PC-3 (cell line): ENCODE measurements at regions not wholly inside any gene's neighbourhood (a gene's known extent, or its start where the extent isn't known, plus 50 kb on each side); places are given as distances from the start of the nearest gene placed in this dataset.

Source experiments
- CTCF ChIP-seq: fragments of 300-600 bp; sonication (generic); conservative IDR thresholded peaks from 2 replicates; pipeline ENCODE4 v1.5.1; 2017; ENCODE audit warnings: antibody characterized with exemption, low read depth, mild to moderate bottlenecking, low read length
- EZH2 ChIP-seq: fragments of 300-600 bp; sonication (generic); IDR thresholded peaks from one replicate; pipeline ENCODE4 v1.6.1; 2017; ENCODE audit warnings: antibody characterized with exemption, mild to moderate bottlenecking, low read length; ENCODE audit not compliant: unreplicated experiment

DNA sequence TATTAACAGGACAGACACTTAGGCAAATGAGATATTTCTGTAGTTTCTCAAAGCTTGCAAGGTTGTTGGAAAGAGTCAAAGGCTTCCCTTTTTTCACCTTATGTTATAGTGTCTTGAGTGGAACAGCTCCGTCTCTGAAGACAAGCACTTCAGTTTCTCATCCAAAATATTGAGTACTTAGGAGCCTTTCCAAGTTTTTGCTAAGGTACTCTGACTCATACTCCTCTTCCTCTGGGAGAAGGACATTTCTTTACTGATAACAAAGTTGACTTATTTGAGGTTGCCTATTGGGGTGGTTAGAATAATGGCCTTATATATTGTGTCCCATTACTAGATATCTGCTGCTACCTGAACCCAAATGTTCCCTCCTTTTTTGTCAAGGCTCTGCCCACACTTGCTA is 869.6 kb downstream of the MAT2B start:
- TF ChIP-seq CTCF (no peak), EZH2 (no peak)
